Adrenal gland (tissue), 9 donors: ENCODE measurements at regions not wholly inside any gene's neighbourhood (a gene's known extent, or its start where the extent isn't known, plus 50 kb on each side); places are given as distances from the start of the nearest gene placed in this dataset.

Source experiments
- DNase-seq, 7 donors: peaks; one replicate each; pipeline ENCODE4 v3.0.0-alpha.2; 2019 to 2020
- H3K27ac ChIP-seq, 5 donors: fragments of 200-600 bp; sonication (generic) in 4 of 5; 1 replicate in 3 of 5; 2 replicates in 2 of 5; pipeline versions ENCODE4 v1.5.1 to v1.8.0; 2016 to 2020; ENCODE audit warnings: mild to moderate bottlenecking in 1 of 5
- H3K27me3 ChIP-seq: fragments of 200-600 bp; 2 replicates; pipeline ENCODE4 v1.8.0; 2021
- H3K36me3 ChIP-seq, 2 donors: fragments of 200-600 bp; replicated peaks in 1 of 2; 1 replicate in 1 of 2; 2 replicates in 1 of 2; pipeline versions ENCODE4 v1.5.1 to v1.8.0; 2018 to 2022
- H3K4me1 ChIP-seq, 2 donors: fragments of 200-600 bp; replicated peaks in 1 of 2; 1 replicate in 1 of 2; 2 replicates in 1 of 2; pipeline versions ENCODE4 v1.5.1 to v1.8.0; 2018 to 2021
- H3K4me3 ChIP-seq, 4 donors: fragments of 200-600 bp; sonication (generic) in 3 of 4; one replicate each; pipeline ENCODE4 v1.5.1; 2016 to 2018
- H3K9me3 ChIP-seq, 3 donors: fragments of 200-600 bp; sonication (generic) in 1 of 3; replicated peaks in 1 of 3; 1 replicate in 2 of 3; 2 replicates in 1 of 3; pipeline versions ENCODE4 v1.5.1 to v1.8.0; 2016 to 2021
- POLR2A ChIP-seq, 2 donors: fragments of 450-650 bp; IDR thresholded peaks; one replicate each; pipeline ENCODE4 v1.6.1; 2017; ENCODE audit warnings: antibody characterized with exemption in 2 of 2, mild to moderate bottlenecking in 2 of 2, moderate library complexity in 1 of 2
- WGBS, 4 donors: extraction: QIAGEN DNeasy Blood & Tissue Kit in 2 of 4; methylation state at CpG; one replicate each; pipeline versions ENCODE4 v1.1.5 to v1.1.7; 2013 to 2017; 5-methylcytosine and 5-hydroxymethylcytosine counted together
- intact Hi-C, 2 donors: fragments of 100-400 bp; cut with DNase I; formaldehyde crosslinking; loops; one replicate each; pipeline versions ENCODE4 v1.14.1 to v1.15.0; 2022 to 2023
- TF ChIP-seq, protein P1 (sequence below), 6 experiments: fragments of 450-650 bp in 4 of 6; fragments of 200-600 bp in 2 of 6; sonication (generic) in 1 of 6; IDR thresholded peaks; 1 replicate in 5 of 6; 2 replicates in 1 of 6; pipeline versions ENCODE4 v1.5.1 to v1.8.0; 2016 to 2021; ENCODE audit warnings: antibody characterized with exemption in 6 of 6, mild to moderate bottlenecking in 2 of 6, moderate library complexity in 1 of 6
- donor health status: healthy with polysubstance abuse.
- donor health status: Bipolar disorder and iron deficiency.
- donor health status: DM: yes; HTN: yes; CAD: no.
- donor health status: DM: no; HTN: no; CAD: no.
- donor health status: DM: no; HTN: no; CAD: no.

DNA sequence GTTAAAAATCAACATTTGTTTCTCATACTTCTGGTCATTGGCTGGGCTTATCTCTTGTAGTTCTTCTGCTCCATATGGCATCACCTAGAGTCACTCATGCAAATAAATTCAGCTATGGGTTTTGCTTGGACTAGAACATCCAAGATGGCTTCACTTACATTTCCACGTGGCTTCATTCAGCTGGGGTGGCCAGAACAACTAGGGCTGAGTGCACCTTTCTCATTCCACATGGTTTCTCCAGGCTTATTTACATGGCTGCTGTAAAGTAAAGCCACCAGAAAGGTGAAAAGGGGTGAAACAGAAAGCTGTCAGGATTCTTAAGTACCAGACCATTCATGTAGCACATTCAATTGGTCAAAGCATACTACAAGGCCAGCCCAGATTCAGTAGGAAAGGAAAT lies 151.1 kb upstream of the BMP2 start:
- no peaks in the 10 kb centered on the region for H3K36me3 ChIP-seq
- no peak overlapping the region for H3K4me3 ChIP-seq
- no peak overlapping the region for H3K27ac ChIP-seq
- DNase-seq: no peak
- no peaks in the 10 kb centered on the region for H3K9me3 ChIP-seq
- H3K27me3 ChIP-seq: no peaks in the 10 kb centered on the region
- TF ChIP-seq, protein P1, sequence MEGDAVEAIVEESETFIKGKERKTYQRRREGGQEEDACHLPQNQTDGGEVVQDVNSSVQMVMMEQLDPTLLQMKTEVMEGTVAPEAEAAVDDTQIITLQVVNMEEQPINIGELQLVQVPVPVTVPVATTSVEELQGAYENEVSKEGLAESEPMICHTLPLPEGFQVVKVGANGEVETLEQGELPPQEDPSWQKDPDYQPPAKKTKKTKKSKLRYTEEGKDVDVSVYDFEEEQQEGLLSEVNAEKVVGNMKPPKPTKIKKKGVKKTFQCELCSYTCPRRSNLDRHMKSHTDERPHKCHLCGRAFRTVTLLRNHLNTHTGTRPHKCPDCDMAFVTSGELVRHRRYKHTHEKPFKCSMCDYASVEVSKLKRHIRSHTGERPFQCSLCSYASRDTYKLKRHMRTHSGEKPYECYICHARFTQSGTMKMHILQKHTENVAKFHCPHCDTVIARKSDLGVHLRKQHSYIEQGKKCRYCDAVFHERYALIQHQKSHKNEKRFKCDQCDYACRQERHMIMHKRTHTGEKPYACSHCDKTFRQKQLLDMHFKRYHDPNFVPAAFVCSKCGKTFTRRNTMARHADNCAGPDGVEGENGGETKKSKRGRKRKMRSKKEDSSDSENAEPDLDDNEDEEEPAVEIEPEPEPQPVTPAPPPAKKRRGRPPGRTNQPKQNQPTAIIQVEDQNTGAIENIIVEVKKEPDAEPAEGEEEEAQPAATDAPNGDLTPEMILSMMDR (IDR thresholded peaks at IDR 0.05): no peak
- TF ChIP-seq POLR2A (IDR thresholded peaks at IDR 0.05): no peak
- no peaks in the 10 kb centered on the region for H3K4me1 ChIP-seq
- intact Hi-C loops: no loop called here
- 75 to 89% (median 86%) methylated on average over 1 of the region's 1 CpG for WGBS, 4 donors

DNA sequence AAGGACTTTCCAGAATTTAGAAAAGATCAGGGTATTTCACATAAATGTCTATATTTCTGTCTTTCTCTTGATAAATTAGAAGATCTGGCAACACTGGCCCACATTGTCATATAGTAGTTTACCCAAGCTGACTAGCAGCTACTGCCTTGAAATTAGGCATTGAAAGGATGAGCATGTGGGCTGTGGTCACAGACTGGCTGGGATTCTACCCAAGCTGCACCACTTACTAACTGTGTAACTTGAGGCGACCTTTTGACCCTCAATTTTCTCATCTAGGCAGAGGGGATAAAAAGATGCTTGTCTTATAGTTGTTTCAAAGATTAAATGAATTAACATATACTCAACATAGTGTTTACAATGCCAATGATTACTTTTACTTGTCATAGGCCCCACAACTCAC lies 152.7 kb upstream of the BMP2 start:
- Histone ChIP-seq H3K27ac (no peak overlapping the region), H3K27me3 (no peaks in the 10 kb centered on the region), H3K4me1 (no peaks in the 10 kb centered on the region), H3K36me3 (no peaks in the 10 kb centered on the region), H3K9me3 (no peaks in the 10 kb centered on the region), H3K4me3 (no peak overlapping the region)
- intact Hi-C loops: no loop called here
- no peak for DNase-seq
- 44 to 79% (median 62%) methylated on average over 1 of the region's 1 CpG for WGBS, 4 donors
- no peak for TF ChIP-seq POLR2A (IDR thresholded peaks at IDR 0.05)
- TF ChIP-seq, protein P1 (IDR thresholded peaks at IDR 0.05): no peak

DNA sequence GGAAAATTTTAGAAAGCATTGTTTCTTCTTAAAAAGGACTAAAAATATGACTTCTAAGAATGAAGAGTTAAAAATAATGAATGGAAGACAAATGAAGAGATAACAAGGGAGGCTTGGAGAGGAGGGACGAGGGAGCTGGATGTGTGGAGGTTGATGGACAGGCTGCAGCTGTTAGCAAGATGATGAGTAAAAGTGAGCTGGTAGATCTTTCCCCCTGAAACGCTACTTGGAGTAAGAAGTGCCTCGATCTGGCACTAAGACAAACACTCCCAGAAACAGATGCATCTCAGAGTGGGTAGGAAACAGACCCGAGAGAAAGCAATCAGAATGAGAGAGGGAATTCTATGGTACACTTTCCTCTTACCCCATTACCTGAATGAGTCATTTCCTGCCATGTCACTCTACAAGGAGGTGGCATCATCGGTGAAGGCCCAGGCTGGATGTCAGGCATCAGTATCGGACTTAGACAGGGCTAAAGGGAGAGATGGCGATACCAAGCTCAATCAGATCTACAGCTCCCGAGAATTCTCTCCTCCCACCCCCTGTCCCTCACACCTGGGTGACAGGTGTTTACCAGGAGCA lies 154.1 kb upstream of the BMP2 start:
- intact Hi-C loops: no loop called here

DNA sequence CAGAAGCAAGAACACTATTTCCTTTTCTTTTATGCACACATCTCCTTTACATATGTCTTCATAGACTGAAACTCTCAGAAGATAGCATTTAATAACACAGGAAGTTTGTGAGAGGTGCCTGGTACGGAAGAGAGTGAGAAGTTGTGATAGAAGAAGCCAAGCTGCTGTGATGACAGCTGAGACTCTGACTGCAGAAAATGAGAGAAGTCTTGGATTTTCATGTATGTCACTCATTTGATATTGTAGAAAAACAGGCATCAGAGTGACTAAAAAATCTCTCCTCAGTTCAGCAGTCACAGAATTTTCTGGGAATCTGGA lies 154.9 kb upstream of the BMP2 start:
- H3K9me3 ChIP-seq: no peaks in the 10 kb centered on the region
- no peaks in the 10 kb centered on the region for H3K27me3 ChIP-seq
- H3K36me3 ChIP-seq: no peaks in the 10 kb centered on the region
- 69 to 90% (median 77%) methylated on average over 1 of the region's 1 CpG for WGBS, 4 donors
- intact Hi-C loops: no loop called here
- DNase-seq: no peak
- no peak overlapping the region for H3K4me3 ChIP-seq
- H3K27ac ChIP-seq: no peak overlapping the region
- H3K4me1 ChIP-seq: no peaks in the 10 kb centered on the region
- no peak for TF ChIP-seq POLR2A (IDR thresholded peaks at IDR 0.05)
- TF ChIP-seq, protein P1 (IDR thresholded peaks at IDR 0.05): no peak

More for the DNA sequence above, 154.1 kb upstream of the BMP2 start:
- TF ChIP-seq, protein P1 (IDR thresholded peaks at IDR 0.05): no peak
- TF ChIP-seq POLR2A (IDR thresholded peaks at IDR 0.05): no peak
- no peaks in the 10 kb centered on the region for H3K9me3 ChIP-seq
- no peak overlapping the region for H3K4me3 ChIP-seq
- H3K27me3 ChIP-seq: no peaks in the 10 kb centered on the region
- H3K27ac ChIP-seq: no peak overlapping the region
- no peaks in the 10 kb centered on the region for H3K4me1 ChIP-seq
- H3K36me3 ChIP-seq: no peaks in the 10 kb centered on the region
- 59 to 73% (median 64%) methylated on average over 8 of the region's 8 CpGs for WGBS, 4 donors
- no peak for DNase-seq
